Fibroblast of lung (primary cell): ENCODE measurements at regions not wholly inside any gene's neighbourhood (a gene's known extent, or its start where the extent isn't known, plus 50 kb on each side); places are given as distances from the start of the nearest gene placed in this dataset.
A peak's percentile ranks its signal among the peaks of the same experiment; 100 is the strongest.

Experiments used
- DNase-seq, 2 donors: peaks; one replicate each; pipeline versions ENCODE4 v3.0.0 to v3.0.0-alpha.2; 2010; ENCODE audit warnings: low read depth in 2 of 2
- H2AFZ ChIP-seq: 2 replicates; pipeline ENCODE4 v1.5.1; 2012; ENCODE audit warnings: low read length, control low read depth, inconsistent platforms
- H3K27ac ChIP-seq: 2 replicates; pipeline ENCODE4 v1.5.1; 2011; ENCODE audit warnings: low read length, control low read depth; ENCODE audit not compliant: insufficient read depth
- H3K27me3 ChIP-seq: 2 replicates; pipeline ENCODE4 v1.5.1; 2011; ENCODE audit warnings: mild to moderate bottlenecking, low read length; ENCODE audit not compliant: control insufficient read depth, insufficient read depth
- H3K36me3 ChIP-seq: 2 replicates; pipeline ENCODE4 v1.5.1; 2011; ENCODE audit warnings: low read length; ENCODE audit not compliant: control insufficient read depth, insufficient read depth
- H3K4me1 ChIP-seq: 2 replicates; pipeline ENCODE4 v1.5.1; 2011; ENCODE audit warnings: low read length; ENCODE audit not compliant: control insufficient read depth, insufficient read depth; ENCODE audit errors: extremely low read depth
- H3K4me2 ChIP-seq: 2 replicates; pipeline ENCODE4 v1.5.1; 2011; ENCODE audit warnings: low read length, control low read depth; ENCODE audit not compliant: insufficient read depth; ENCODE audit errors: extremely low read depth
- H3K4me3 ChIP-seq, 4 experiments: fragments of 200-600 bp in 1 of 4; sonication (generic) in 1 of 4; replicated peaks in 1 of 4; 2 replicates each; pipeline ENCODE4 v1.5.1; 2011 to 2016; ENCODE audit warnings: low read length in 4 of 4, low read depth in 3 of 4, mild to moderate bottlenecking in 3 of 4, control low read depth in 2 of 4, inconsistent platforms in 1 of 4, mixed read lengths in 1 of 4; ENCODE audit not compliant: insufficient read depth in 1 of 4; ENCODE audit errors: control extremely low read depth in 1 of 4
- H3K79me2 ChIP-seq: 2 replicates; pipeline ENCODE4 v1.5.1; 2012; ENCODE audit warnings: mild to moderate bottlenecking, low read length, inconsistent platforms; ENCODE audit not compliant: control insufficient read depth, insufficient read depth
- H3K9ac ChIP-seq: 2 replicates; pipeline ENCODE4 v1.5.1; 2011; ENCODE audit warnings: mild to moderate bottlenecking, low read length, control low read depth; ENCODE audit not compliant: insufficient read depth
- H3K9me3 ChIP-seq: 2 replicates; pipeline ENCODE4 v1.5.1; 2012; ENCODE audit warnings: low read depth, low read length; ENCODE audit not compliant: control insufficient read depth, insufficient read depth
- H4K20me1 ChIP-seq: 2 replicates; pipeline ENCODE4 v1.5.1; 2011; ENCODE audit warnings: low read length; ENCODE audit not compliant: control insufficient read depth, insufficient read depth; ENCODE audit errors: extremely low read depth
- EZH2 ChIP-seq: IDR thresholded peaks from 2 replicates; pipeline ENCODE4 v1.5.1; 2012; ENCODE audit warnings: low read length, control low read depth, mild to moderate bottlenecking; ENCODE audit errors: missing control alignments
- TF ChIP-seq, protein P1 (sequence below), 2 donors: IDR thresholded peaks in 1 of 2; conservative IDR thresholded peaks in 1 of 2; 1 replicate in 1 of 2; 2 replicates in 1 of 2; pipeline ENCODE4 v1.5.1; 2011 to 2012; ENCODE audit warnings: low read length in 2 of 2, control low read depth in 1 of 2, inconsistent platforms in 1 of 2, low read depth in 1 of 2, mild to moderate bottlenecking in 1 of 2

DNA sequence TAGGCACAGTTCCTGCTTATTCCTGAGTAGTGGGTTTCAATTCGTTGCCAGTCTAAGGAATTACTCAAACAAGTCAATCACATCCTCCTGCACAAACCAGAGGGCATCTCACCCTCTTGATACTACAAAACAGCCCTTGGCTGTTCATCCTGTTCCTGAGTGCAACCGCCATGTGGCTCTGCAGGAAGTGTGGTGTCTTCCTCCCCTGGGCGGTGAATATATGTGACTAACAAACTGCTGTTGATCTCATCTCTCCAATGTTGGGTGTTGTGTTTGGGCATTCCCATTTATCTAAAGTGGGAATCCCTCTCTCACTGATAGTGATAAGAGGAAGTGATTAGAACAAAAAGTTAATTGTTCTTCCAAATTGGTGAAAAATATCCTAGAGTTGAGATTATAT is 163.0 kb downstream of the TBX18 start:
- Histone ChIP-seq H3K27me3 (no peaks in the 10 kb centered on the region), H2AFZ (no peak overlapping the region), H3K79me2 (no peaks in the 10 kb centered on the region), H3K4me1 (no peaks in the 10 kb centered on the region), H4K20me1 (no peaks in the 10 kb centered on the region), H3K36me3 (no peaks in the 10 kb centered on the region), H3K9me3 (no peaks in the 10 kb centered on the region), H3K4me3 (no peak overlapping the region), H3K27ac (no peak overlapping the region), H3K9ac (no peak overlapping the region), H3K4me2 (no peak overlapping the region)
- TF ChIP-seq EZH2, result no peak
- TF ChIP-seq, protein P1, sequence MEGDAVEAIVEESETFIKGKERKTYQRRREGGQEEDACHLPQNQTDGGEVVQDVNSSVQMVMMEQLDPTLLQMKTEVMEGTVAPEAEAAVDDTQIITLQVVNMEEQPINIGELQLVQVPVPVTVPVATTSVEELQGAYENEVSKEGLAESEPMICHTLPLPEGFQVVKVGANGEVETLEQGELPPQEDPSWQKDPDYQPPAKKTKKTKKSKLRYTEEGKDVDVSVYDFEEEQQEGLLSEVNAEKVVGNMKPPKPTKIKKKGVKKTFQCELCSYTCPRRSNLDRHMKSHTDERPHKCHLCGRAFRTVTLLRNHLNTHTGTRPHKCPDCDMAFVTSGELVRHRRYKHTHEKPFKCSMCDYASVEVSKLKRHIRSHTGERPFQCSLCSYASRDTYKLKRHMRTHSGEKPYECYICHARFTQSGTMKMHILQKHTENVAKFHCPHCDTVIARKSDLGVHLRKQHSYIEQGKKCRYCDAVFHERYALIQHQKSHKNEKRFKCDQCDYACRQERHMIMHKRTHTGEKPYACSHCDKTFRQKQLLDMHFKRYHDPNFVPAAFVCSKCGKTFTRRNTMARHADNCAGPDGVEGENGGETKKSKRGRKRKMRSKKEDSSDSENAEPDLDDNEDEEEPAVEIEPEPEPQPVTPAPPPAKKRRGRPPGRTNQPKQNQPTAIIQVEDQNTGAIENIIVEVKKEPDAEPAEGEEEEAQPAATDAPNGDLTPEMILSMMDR (conservative IDR thresholded peaks at IDR 0.05 in 1 of 2, IDR thresholded peaks at IDR 0.05 in 1 of 2; ENCODE audit: low read depth in 1 of 2, low read length in 2 of 2), result no peak
- DNase-seq, result no peak

DNA sequence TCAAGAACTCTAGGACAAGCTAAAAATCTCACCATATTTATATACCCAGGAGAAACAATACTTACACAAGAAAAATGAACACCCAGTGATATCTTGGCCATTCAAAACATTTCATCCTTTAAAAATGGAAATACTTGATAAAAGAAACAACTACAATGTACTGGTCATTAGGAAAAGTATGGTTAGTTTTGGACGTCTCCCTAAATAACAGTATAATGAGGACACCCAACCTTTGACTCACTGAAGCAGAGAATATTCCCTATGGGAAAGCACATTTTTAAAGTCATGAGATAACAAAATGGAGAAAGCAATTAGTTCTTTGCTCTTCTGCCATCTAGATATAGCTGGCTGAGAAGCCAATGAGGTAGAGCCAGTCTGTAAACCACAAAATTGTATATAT is 164.4 kb downstream of the TBX18 start:
- H3K4me2 ChIP-seq, result no peak overlapping the region
- H3K9me3 ChIP-seq, result no peaks in the 10 kb centered on the region
- DNase-seq, result no peak
- no peak overlapping the region for H2AFZ ChIP-seq
- H3K27ac ChIP-seq, result no peak overlapping the region
- H3K9ac ChIP-seq, result no peak overlapping the region
- no peaks in the 10 kb centered on the region for H3K4me1 ChIP-seq
- no peak overlapping the region for H3K4me3 ChIP-seq
- TF ChIP-seq, protein P1 (conservative IDR thresholded peaks at IDR 0.05 in 1 of 2, IDR thresholded peaks at IDR 0.05 in 1 of 2; ENCODE audit: low read depth in 1 of 2, low read length in 2 of 2), result no peak
- no peak for TF ChIP-seq EZH2
- no peaks in the 10 kb centered on the region for H3K36me3 ChIP-seq
- H3K27me3 ChIP-seq, result no peaks in the 10 kb centered on the region
- no peaks in the 10 kb centered on the region for H4K20me1 ChIP-seq
- H3K79me2 ChIP-seq, result no peaks in the 10 kb centered on the region

DNA sequence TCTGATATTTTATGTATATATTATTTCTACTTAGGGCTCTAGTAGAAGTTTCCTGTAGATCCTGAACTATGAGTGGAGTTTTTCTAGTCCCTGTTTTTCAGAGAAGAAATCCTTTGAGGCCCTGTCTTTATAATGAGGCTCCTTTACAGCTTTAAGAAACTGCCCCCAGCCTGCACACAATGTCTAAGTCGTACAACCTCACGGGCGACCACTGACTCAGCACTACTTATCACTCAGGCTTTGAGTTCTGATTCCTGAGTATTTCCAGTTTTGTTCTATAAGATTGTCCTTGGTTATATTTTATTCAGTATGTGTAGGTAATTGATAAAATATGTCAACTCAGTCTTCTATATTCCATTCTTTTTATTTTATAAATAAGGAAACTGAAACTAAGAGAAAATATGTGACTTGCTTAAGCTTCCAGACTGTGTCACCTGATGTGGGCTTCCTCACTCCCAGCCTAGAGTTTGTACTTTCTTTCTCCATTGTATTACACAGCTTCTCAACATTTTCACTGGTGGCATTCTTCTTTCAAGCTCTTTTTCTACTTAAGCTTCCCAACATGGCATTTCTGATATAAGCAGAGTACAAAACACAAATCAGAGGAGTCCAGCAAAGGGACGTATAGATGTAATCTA is 167.0 kb downstream of the TBX18 start:
- DNase-seq, result peak in 1 of 2 donors; percentile 5
- Histone ChIP-seq H3K4me2 (no peak overlapping the region), H3K9me3 (no peaks in the 10 kb centered on the region)

More for the DNA sequence above, 167.0 kb downstream of the TBX18 start:
- Histone ChIP-seq H3K27ac (no peak overlapping the region), H3K9ac (no peak overlapping the region), H3K4me1 (no peaks in the 10 kb centered on the region), H3K36me3 (no peaks in the 10 kb centered on the region), H3K4me3 (no peak overlapping the region), H4K20me1 (no peaks in the 10 kb centered on the region), H3K27me3 (no peaks in the 10 kb centered on the region), H3K79me2 (no peaks in the 10 kb centered on the region), H2AFZ (no peak overlapping the region)
- TF ChIP-seq EZH2, result no peak
- TF ChIP-seq, protein P1 (conservative IDR thresholded peaks at IDR 0.05 in 1 of 2, IDR thresholded peaks at IDR 0.05 in 1 of 2; ENCODE audit: low read depth in 1 of 2, low read length in 2 of 2), result no peak
